Activated T-cell treated with anti-CD3 and anti-CD28 coated beads, Interleukin-2, amount 50 U/mL, for 24 hours (primary cell): ENCODE measurements at regions not wholly inside any gene's neighbourhood (a gene's known extent, or its start where the extent isn't known, plus 50 kb on each side); places are given as distances from the start of the nearest gene placed in this dataset.
A peak's percentile ranks its signal among the peaks of the same experiment; 100 is the strongest.

ENCODE experiments used
- DNase-seq: peaks from one replicate; pipeline ENCODE4 v3.0.0-alpha.2; 2020
- H3K27ac Mint-ChIP-seq: 2 replicates; pipeline ENCODE4 v1.8.0; 2020; ENCODE audit warnings: mild to moderate bottlenecking, mixed read lengths
- H3K27me3 Mint-ChIP-seq: 2 replicates; pipeline ENCODE4 v1.8.0; 2020; ENCODE audit warnings: mixed read lengths
- H3K36me3 Mint-ChIP-seq: 2 replicates; pipeline ENCODE4 v1.8.0; 2020; ENCODE audit warnings: low read depth, mixed read lengths
- H3K4me1 Mint-ChIP-seq: 2 replicates; pipeline ENCODE4 v1.8.0; 2020; ENCODE audit warnings: low read depth, mixed read lengths
- H3K4me3 Mint-ChIP-seq: 2 replicates; pipeline ENCODE4 v1.8.0; 2020; ENCODE audit warnings: mild to moderate bottlenecking, moderate library complexity, mixed read lengths
- H3K9me3 Mint-ChIP-seq: 2 replicates; pipeline ENCODE4 v1.8.0; 2020; ENCODE audit warnings: mixed read lengths

DNA sequence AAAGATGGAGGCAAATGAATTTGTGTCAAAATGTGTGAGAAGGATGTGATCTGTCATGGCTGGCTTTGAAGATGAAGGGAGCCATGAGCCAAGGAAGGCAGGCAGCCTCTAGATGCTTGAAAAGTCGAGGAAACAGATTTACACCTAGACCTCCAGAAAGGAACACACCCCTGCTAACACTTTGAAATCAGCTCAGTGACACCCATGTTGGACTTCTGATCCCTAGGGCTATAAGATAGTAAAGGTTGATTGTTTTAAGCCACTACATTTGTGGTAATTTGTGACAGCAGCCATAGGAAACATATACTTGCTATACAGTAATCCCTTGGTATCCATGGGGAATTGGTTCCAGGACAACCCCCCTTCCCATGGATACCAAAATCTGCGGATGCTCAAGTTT, 80.5 kb upstream of the DYRK2 start:
- Mint-ChIP-seq H3K27me3 (no peaks in the 10 kb centered on the region), H3K4me1 (peaks cover 7% of the 10 kb centered on the region), H3K36me3 (no peaks in the 10 kb centered on the region), H3K4me3 (no peak overlapping the region), H3K9me3 (peaks cover 5% of the 10 kb centered on the region), H3K27ac (no peak overlapping the region)
- no peak for DNase-seq

DNA sequence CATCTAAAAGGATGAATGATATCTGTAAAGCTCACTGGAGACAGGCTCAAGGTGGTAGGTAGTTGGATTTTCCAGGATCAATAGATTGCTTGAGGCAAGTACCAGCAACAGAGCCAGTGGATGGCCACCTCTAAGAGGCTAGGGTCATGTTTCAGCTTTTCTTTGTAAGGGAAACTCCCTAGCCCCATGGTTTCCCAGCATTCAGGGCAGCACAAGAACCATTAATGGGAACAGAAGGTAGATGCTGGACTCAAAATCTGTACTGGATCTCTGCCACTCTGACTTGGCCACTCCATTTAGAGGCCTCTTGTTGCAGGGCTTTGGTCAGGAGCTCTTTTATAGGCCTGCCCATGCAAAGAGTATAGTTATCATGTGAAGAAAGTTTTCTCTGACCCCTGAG, 76.1 kb upstream of the DYRK2 start:
- Mint-ChIP-seq H3K9me3 (peaks cover 6% of the 10 kb centered on the region), H3K27ac (no peak overlapping the region), H3K27me3 (no peaks in the 10 kb centered on the region), H3K4me1 (peaks cover 11% of the 10 kb centered on the region), H3K36me3 (no peaks in the 10 kb centered on the region), H3K4me3 (no peak overlapping the region)
- DNase-seq = no peak

DNA sequence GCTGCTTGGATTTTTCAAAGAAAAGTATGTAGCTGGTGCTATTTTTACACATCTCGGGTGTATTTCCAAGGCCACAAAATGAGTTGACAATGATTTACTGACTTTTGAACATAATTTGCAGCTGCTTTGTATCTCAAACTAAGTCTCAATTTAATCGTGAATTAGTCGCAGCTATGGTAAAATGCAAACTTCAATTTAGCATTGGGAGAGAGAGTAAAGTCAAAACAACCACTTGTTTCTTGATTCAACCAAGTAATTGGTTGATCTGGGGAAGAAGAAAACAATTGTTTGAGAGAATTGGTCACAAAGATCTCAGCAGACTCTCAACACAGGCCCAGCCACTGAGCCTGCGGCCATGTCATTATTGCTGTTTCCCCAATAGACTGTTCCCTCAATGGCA, 75.0 kb upstream of the DYRK2 start:
- no peaks in the 10 kb centered on the region for H3K36me3 Mint-ChIP-seq
- peaks cover 14% of the 10 kb centered on the region for H3K9me3 Mint-ChIP-seq
- H3K4me3 Mint-ChIP-seq = no peak overlapping the region
- DNase-seq = no peak
- no peaks in the 10 kb centered on the region for H3K27me3 Mint-ChIP-seq
- H3K27ac Mint-ChIP-seq = no peak overlapping the region
- H3K4me1 Mint-ChIP-seq = peaks cover 21% of the 10 kb centered on the region

DNA sequence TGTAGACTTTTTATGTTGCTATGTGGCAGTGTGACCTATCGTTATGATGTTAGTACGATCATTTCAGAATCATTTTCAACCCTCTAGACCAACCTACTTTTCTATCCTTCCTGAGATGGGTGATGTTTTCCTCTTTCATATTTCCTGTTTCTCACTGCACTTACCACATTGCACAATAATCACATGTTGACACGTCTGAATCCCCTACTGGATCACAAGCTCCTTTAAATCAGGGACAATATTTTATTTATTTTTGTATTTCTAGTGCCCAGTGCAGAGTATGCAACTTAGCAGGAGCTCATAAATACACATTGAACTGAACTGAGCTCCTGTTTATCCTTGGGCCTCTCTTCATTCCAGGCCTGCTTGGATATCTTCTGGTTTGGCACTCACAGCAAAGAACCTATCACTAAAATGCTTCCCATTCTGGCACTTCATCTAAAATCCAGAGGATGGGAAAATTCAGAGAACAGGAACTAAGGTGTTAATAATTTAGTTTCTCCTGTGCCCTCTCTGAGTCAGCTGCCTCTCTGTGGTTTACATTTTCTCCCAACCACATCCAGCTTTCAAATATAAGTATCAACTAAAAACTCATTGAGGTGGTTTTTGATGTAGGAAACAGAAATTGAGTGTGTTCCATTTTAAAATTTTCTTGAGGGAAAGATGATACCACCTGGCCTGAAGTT, 69.4 kb upstream of the DYRK2 start:
- no peak overlapping the region for H3K27ac Mint-ChIP-seq
- DNase-seq = no peak

DNA sequence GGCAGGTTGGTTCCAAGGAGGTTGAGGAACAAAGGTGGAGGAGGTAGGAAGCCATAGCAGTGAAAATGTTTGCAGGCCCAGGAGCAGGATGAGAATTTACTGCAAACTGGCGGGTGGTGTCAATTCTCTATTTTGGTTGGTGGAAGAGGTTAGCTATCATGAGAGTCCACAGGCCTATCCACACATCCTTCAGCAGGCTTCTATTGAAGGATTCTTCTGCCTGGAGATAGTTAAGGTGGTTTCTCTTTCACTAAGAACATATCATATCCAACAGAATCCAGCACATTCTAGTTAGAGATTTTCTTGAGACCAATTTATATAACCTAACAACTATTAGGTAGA, 68.9 kb upstream of the DYRK2 start:
- Mint-ChIP-seq H3K27me3 (peaks cover 4% of the 10 kb centered on the region), H3K27ac (no peak overlapping the region), H3K4me1 (peaks cover 46% of the 10 kb centered on the region), H3K4me3 (no peak overlapping the region), H3K36me3 (no peaks in the 10 kb centered on the region), H3K9me3 (peaks cover 14% of the 10 kb centered on the region)
- DNase-seq = peak; percentile 35

More for the DNA sequence above, 69.4 kb upstream of the DYRK2 start:
- Mint-ChIP-seq H3K4me3 (no peak overlapping the region), H3K27me3 (peaks cover 4% of the 10 kb centered on the region), H3K9me3 (peaks cover 14% of the 10 kb centered on the region), H3K36me3 (no peaks in the 10 kb centered on the region), H3K4me1 (peaks cover 46% of the 10 kb centered on the region)

DNA sequence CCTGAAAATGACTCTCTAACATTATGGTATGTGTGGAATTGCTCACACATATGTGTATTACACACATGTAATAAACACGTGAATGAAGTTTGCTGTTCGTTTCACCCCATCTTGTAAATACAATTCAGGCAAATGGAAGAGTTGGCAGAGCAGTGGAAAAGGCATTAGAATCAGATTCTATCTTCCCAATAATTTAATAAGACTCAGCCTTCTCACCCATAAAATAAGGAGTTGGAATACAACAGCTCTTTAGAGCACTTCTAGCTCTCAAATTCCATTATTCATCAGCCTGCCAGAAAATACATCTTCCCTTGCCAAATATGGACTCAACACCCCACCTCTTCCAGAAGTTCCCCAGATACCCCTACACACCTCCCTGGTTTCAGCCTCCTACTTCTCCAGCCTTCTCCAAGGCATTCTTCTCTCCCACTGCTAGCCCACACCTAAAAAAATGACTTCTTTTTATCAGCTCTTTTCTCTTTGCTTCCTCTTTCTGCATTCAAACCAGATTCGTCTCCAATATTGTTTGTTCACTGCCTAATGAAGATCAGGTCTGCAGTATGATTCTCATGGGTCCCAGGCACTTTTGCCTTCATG, 66.2 kb upstream of the DYRK2 start:
- DNase-seq = no peak
- peaks cover 4% of the 10 kb centered on the region for H3K27me3 Mint-ChIP-seq
- H3K4me1 Mint-ChIP-seq = peaks cover 51% of the 10 kb centered on the region
- H3K27ac Mint-ChIP-seq = no peak overlapping the region
- no peaks in the 10 kb centered on the region for H3K36me3 Mint-ChIP-seq
- H3K4me3 Mint-ChIP-seq = no peak overlapping the region
- H3K9me3 Mint-ChIP-seq = peaks cover 8% of the 10 kb centered on the region

DNA sequence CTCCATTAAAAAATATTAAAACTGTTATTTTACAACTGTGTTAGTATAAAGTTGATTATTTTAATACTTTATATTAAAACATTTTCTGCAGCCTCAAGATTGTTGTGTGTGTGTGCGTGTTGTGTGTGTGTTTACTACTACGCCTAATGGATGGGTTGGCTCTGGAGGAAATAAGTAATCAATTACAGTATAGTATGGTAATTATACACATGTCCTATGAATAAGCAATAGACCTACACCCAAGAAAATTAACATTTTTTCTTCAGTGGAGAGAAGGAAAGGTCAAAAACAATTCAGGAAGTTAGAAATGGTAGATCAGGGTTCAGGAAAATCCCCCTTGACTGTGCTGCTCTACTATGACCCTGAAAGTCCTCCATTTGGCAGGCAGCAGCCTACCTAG, 65.7 kb upstream of the DYRK2 start:
- Mint-ChIP-seq H3K4me1 (peaks cover 47% of the 10 kb centered on the region), H3K4me3 (no peak overlapping the region), H3K9me3 (peaks cover 4% of the 10 kb centered on the region), H3K27ac (no peak overlapping the region), H3K36me3 (no peaks in the 10 kb centered on the region), H3K27me3 (peaks cover 4% of the 10 kb centered on the region)
- DNase-seq = no peak

DNA sequence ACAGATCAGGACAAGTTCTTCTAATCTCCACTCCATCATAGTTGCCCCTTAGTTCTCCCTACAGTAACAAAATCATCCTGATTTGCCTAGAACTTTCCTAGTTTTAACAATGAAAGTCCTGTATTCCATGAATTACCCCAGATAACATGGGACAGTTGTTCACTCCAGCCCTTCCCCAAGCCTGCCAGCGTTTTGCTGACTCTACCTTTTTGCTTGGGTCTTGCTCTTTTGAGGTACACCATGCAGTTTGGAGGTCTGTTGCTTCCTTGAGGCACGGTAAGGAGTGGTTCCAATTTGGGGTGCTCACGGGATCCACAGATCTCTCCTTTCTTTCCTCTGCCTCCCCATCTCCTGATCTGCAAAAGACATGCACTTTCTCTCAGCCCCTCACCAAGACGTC, 61.6 kb upstream of the DYRK2 start:
- H3K4me3 Mint-ChIP-seq = no peak overlapping the region

DNA sequence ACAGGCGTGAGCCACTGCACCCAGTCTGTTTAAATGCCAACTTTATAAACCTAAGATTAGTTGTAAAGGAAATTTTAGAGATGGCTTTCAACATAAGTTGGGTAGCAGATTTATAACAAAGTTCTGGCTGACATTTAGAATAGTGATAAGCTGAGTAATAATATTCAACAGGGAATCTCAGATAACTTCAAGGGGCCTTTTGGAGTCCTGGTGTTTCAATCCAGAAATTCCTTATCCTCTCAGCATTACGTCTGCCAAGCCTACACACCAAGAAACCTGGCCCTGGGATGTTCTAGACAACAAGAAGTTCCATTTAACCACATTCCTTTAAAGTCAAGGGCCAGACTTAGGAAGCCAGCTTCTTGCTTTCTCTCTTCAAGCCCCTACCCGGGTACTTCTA, 59.5 kb upstream of the DYRK2 start:
- H3K27ac Mint-ChIP-seq = no peak overlapping the region

More for the DNA sequence above, 61.6 kb upstream of the DYRK2 start:
- no peaks in the 10 kb centered on the region for H3K27me3 Mint-ChIP-seq
- H3K36me3 Mint-ChIP-seq = no peaks in the 10 kb centered on the region
- peaks cover 33% of the 10 kb centered on the region for H3K4me1 Mint-ChIP-seq
- no peaks in the 10 kb centered on the region for H3K9me3 Mint-ChIP-seq
- no peak overlapping the region for H3K27ac Mint-ChIP-seq
- DNase-seq = no peak

DNA sequence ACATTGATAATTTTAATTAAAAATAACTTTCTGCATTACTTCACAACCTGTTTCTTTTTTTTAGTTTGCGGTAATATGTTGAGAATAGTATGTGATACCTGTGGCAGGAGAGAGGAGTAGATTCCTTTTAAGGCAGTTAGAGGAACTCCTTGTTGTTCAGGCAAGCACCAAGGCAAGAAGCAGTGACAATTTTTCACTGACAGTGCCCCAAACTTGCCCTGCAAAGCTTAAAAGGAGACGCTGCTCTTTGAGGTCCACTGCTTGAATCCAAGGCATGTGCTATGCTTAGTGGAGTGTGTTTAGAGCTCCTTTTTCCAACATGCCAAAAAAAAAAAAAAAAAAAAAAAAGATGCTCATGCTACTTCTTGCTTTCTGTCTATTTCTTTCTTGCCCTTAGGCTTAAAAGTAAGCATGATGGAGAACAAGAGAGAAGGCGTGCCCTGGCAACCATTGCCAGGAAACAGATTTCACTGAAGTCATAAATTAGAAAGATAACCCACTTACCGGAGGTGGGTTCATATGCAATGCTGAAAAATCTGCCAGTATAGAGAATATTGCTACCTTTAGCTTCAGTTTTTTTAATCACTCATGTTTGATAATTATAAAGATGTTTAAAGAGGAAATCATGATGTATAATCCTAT, 58.3 kb upstream of the DYRK2 start:
- DNase-seq = no peak
- H3K36me3 Mint-ChIP-seq = no peaks in the 10 kb centered on the region

More for the DNA sequence above, 59.5 kb upstream of the DYRK2 start:
- DNase-seq = no peak
- no peaks in the 10 kb centered on the region for H3K36me3 Mint-ChIP-seq
- no peak overlapping the region for H3K4me3 Mint-ChIP-seq
- H3K9me3 Mint-ChIP-seq = no peaks in the 10 kb centered on the region
- no peaks in the 10 kb centered on the region for H3K27me3 Mint-ChIP-seq
- peaks cover 50% of the 10 kb centered on the region for H3K4me1 Mint-ChIP-seq

DNA sequence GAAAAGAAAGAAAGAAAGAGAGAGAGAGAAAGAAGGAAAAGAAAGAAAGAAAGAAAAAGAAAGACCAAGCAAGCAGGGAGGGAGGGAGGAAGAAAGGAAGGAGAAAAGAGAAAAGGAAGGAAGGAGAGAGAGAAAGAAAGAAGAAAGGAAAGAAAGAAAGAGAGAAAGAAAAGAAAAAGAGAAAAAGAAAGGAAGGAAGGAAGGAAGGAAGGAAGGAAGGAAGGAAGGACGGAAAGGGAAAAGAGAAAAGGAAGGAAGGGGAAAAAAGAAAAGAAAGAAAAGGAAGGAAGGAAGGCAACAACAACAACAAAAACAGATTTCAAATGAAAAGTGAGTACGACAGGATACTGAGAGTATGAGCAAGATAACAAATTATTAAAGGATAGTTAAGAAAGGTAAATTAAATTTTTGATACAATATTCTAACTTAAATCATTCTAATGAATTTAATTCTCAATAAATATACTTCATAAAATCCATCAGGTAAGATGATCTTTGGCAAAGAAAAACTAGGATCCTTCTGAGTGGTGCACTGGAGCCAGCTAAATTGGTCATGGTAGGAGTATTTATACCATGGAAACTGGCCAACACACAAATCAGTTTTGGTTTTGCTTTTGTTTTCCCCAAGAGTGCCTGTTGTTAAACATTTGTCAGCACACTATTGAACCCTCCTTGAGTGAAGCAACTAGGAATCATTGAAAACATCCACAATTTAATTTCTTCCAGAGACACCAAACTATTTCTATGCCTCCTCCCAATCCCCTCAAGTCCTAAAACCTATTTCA, 56.1 kb upstream of the DYRK2 start:
- Mint-ChIP-seq H3K27ac (peak overlapping the region; percentile 55), H3K9me3 (no peaks in the 10 kb centered on the region), H3K4me1 (peaks cover 51% of the 10 kb centered on the region), H3K36me3 (no peaks in the 10 kb centered on the region), H3K27me3 (no peaks in the 10 kb centered on the region), H3K4me3 (no peak overlapping the region)
- no peak for DNase-seq

More for the DNA sequence above, 58.3 kb upstream of the DYRK2 start:
- Mint-ChIP-seq H3K27me3 (no peaks in the 10 kb centered on the region), H3K9me3 (no peaks in the 10 kb centered on the region), H3K4me1 (peaks cover 54% of the 10 kb centered on the region), H3K4me3 (peak overlapping the region; percentile 32), H3K27ac (peak overlapping the region; percentile 11)

DNA sequence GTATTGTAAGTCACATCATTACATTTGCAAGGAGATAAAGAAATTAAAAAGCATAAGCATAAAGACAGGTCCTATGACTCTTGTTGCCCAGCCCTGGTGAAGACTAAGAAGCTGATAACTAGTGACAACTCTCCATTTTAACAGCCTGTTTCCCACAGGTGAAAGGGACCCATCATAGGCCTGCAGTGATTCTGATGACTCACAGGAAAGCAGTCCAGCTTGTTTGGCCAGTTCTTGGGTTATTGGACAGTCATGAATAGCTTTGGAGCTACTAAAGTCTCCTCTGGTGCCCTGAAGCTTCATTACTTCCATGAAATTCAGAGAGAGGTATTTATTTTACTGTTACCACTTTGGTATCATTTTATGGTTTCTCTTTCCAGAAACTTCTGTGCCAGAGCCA, 55.5 kb upstream of the DYRK2 start:
- Mint-ChIP-seq H3K9me3 (peaks cover 2% of the 10 kb centered on the region), H3K27ac (peak overlapping the region; percentile 55), H3K4me3 (no peak overlapping the region), H3K36me3 (no peaks in the 10 kb centered on the region), H3K4me1 (peaks cover 51% of the 10 kb centered on the region), H3K27me3 (no peaks in the 10 kb centered on the region)
- no peak for DNase-seq

DNA sequence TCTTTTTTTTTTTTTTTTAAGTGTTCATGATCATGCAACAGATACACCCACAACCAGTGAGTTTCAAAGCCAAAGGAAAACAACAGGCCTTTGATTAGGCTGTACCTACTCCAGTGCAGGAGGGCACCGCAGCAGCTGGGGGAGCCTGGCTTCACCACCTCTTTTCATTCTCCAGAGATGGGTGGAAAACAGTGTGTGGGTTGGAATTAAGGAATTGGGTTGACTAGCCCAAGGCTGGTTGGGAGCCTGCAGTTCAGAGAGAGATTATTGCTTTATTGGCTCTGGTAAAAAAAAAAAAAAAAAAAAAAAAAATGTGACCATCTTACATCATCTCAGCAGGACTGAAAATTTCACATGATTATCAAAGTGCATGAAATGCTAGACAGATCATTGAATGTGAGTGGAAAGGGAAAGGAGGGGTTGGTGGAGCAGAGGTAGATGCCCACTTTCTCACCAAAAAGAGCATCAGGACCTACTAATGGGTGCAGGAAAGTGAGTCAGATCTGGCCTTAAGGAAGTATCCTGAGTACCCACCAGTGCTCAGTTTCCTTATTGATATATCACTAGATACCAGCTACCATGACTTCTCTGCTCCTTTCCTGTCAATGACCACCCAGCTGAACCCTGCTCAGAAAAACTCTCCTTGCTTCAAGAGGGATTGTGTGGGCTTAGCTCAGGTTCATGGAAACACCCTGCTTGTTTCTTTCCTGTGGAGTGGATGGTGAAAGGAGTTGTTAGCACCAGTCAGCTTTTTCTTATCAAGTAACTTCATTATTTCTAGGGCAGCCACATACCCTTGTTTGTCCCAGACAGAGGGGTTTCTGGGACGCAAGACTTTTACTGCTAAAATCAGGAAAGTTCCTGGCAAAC, 54.8 kb upstream of the DYRK2 start:
- Mint-ChIP-seq H3K9me3 (peaks cover 6% of the 10 kb centered on the region), H3K4me1 (peaks cover 50% of the 10 kb centered on the region), H3K36me3 (no peaks in the 10 kb centered on the region), H3K27me3 (no peaks in the 10 kb centered on the region), H3K4me3 (no peak overlapping the region), H3K27ac (no peak overlapping the region)
- no peak for DNase-seq

DNA sequence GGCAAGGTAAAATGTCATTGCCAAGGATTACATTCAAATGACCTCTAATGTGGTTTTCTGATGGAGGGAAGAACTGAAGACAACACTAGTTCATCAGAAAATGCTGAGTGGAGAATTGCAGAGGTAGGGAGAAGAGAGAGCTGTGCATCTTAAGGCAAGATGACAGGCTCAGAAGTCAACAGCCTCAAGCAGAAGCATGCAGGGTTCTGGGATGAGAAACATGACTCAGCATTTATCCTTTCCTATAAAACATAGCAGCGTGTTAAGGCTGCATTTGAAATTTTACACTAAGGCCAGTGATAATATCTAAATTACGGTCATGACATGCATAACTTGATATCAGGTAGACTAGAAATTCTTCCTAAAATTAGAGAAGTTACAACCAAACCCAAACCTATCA, 53.7 kb upstream of the DYRK2 start:
- H3K9me3 Mint-ChIP-seq = peaks cover 18% of the 10 kb centered on the region
- no peak for DNase-seq
- H3K27ac Mint-ChIP-seq = no peak overlapping the region
- H3K36me3 Mint-ChIP-seq = no peaks in the 10 kb centered on the region
- no peak overlapping the region for H3K4me3 Mint-ChIP-seq
- H3K27me3 Mint-ChIP-seq = no peaks in the 10 kb centered on the region
- peaks cover 49% of the 10 kb centered on the region for H3K4me1 Mint-ChIP-seq
